Kasumi-1 (cell line): ENCODE measurements at regions not wholly inside any gene's neighbourhood (a gene's known extent, or its start where the extent isn't known, plus 50 kb on each side); places are given as distances from the start of the nearest gene placed in this dataset.

Experiments used
- DNase-seq, 2 experiments: peaks; one replicate each; lab custom pipeline; 2025; lab: John Stamatoyannopoulos, UW

DNA sequence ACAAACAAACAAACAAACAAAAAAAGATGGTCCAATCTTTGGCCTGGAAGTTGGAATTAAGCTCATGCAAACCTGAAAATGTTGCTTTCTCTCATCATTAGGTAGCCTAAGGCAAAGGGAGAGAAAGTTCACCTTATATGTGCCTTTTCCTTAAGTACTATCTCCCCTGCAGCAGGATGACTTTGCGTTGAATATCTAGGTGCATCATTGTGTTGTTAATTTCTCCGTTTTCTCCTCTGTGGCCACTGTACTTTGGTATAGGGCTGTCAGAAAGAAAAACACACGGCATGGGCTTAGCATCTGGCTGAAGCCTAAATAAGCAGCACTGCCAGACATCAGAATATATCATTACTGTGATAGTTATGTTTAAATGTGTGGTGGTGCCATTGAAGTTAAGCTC lies 345.5 kb downstream of the BCAT1 start:
- no peak for DNase-seq

DNA sequence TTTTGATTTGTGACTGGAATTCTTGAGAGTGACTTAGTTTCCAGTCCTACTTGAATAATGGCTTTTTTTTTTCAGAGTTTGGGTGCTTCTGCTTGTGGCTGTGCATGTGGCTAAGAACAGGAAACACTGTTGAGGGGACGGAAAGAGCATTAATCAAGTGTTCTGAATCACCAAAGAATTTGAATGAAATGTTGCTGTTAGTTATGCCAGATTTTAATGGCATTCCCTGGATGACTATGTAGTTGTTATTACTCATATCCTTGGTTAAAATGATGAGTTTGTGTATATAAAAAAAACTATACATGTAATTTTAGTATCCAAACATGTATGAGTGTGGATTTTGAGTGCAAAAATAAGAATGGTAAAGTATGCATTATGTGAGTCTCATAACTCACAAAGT lies 347.9 kb downstream of the BCAT1 start:
- peak; percentile 82 to 83 for DNase-seq

DNA sequence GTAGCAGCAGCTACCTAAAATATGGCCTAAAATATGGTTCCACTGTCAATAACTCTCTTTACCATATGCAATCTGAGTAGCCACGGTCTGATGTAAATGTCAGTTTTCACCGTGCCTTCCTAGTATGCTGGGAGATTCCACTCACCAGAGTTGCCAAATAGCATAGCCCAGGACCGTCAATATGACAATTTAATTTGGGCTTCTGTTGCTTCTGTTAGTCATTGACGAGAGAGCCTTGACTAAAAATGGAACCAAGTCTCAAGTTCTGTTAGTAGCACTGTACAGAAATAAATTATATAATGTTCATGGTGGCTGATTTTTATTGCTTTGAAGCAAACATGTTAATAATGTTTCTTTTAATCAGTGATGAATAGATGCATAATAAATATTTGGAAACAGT lies 348.4 kb downstream of the BCAT1 start:
- DNase-seq, result no peak

DNA sequence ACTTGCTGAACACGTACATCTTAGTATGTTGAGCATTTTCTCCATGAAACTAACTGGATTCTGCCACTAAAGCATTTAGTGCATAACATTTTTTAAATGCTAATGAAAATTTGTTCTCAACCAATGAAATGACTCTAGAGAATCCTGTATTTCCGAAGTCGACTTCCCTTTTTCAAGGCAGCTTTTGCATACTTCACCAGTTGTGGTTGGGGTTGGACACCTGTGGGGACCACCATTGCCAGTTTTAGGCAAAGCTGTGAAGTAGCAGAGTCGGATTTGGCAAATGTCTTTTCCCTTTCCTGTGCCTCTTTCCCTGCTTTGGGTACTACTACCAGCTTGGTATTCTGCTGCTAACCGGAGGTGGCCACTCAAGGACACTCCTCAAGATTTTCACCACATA lies 349.2 kb downstream of the BCAT1 start:
- peak in 1 of 2 experiments; percentile 15 for DNase-seq

DNA sequence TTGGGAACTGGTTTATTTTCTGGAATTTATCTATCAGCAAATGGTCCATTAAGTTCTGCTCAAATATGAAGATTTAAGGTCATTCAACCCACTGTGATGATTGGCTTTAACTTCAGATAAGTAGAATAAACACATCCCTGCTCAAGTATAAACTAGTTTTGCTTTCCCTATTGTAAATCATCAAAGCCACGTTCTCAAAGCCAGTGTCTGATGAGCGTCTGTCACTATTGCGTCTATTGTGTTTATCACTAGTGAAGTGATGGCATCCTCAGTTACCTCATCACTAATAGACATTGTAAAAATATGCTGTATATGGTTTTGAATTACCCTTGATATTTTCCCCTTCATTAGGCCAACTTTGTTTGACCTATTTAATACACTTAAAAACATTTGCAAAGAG lies 351.3 kb downstream of the BCAT1 start:
- DNase-seq, result no peak

DNA sequence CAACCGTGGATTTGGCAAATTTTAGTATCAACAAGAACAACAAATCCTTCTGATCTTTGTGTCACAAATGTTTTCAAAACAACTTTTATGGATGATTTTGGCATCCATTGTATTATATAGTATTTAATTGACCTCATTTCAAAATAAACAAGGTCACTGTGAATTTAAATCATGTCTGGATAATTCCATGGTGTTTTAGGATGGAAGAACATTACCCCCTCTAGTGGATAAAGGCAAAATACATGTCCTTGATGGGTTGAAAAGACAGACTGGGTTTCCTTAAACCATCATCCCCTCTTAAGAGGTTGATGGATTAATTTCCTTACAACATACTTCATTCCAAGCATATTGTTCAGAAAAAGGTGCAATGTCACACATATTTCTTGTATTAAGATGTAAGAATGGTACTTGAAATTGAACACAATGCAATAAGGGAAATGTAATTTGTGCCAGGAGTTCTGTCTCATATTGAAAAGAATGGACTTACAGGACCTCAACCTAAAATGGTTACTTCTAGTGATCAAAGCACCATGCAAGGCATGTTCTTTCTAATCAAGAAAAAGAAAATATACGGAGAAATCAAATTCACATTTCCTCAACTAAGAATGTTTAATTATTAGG lies 352.0 kb downstream of the BCAT1 start:
- DNase-seq, result peak; percentile 63 to 70

DNA sequence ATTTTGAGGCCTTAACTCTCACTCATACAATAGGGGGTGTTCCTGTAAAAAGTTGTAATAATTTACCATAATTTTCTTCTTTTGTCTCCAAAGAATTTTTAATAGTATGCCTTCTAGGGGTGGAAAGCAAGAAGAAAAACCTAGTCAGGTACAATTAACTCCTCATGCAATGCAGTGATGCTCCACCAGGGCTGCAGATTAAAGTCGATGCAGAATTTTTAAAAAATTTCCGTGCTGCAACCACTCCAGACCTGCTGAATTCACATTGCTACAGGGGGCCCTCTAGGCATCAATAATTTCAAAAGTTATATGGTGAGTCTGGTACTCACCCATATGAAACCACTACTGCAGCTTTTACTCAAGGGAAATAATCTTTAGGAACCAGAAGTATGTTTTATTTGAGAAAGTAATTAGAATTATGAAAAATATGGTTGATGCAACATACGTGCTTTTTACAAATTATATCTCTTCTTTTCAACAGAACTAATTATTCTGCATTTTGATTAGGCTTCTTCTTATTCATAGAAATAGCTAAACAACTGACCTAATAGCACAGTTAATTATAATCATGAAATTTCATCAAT lies 353.2 kb downstream of the BCAT1 start:
- peak in 1 of 2 experiments; percentile 11 for DNase-seq

DNA sequence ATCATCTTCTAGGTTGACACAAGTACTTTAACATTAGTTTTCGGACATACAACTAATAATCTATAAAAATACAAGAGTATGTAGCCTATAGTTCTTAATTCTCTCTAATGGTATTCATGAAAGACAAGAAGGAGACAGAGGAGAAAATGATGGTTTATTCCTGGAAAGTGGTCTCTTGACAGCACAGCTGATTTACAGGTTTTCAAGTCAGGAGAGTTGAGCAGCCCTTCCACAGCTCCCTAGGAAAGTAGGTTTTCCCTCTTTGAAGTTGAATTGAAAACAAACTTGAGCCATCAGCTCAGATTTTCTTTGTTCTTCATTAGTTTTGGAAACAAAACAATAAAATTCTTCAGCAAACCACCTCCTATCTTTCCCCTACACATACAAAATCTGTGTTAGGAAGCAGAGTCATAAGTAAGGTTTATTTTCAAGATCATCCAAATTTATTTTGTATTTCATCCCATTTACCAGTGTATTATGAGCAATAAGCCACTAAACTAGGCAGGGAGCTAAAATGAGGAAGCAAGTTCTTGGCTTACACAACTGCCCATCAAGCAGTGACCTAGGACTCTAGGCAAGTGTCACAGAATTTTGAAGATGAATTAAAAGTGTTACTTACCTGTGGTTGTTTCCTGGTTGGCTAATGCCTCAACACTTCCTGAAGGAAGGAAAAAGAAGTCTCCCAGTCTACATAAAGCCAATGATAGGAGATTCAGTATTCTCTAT lies 357.0 kb downstream of the BCAT1 start:
- DNase-seq, result peak; percentile 12 to 37

DNA sequence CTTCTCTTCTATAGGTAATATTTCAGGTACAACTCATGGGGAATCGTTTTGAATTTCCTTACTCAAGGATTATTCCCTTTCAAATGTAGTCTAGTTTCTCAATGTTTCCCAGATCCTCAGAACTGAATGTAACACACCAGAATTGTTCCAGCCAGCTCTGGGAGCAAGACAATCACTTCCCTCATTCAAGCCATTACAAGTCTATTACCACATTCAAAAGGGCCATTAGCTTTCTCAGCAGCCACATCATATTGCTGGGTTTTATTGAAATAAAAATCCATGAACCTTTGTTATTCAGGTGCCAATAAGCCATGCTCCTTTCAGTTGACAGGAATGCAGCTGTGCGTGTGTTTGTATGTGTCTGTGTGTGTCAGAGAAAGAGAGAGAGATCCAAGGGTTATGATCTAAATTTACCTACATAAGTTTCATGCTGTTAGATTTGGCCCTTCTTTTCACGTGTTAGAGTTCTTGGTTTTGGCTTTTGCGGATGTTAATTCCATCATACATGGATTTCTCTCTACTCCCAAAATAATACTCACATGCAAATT lies 357.7 kb downstream of the BCAT1 start:
- no peak for DNase-seq

DNA sequence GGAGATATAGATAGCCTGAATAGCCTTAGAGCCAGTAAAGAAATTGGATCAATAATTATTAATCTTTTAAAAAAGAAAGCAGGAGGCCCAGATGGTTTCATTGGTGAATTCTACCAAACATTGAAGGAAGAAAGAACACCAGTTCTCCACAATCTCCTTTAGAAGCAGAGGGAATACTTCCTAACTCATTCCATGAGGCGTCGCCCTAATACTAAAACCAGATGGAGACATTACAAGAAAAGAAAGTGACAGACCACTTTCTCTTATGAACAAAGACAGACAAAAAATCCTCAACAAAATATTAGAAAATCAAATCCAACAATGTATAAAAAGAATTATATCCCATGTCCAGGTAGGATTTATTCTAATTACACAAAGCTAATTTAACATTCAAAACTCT lies 362.6 kb downstream of the BCAT1 start:
- DNase-seq, result no peak

DNA sequence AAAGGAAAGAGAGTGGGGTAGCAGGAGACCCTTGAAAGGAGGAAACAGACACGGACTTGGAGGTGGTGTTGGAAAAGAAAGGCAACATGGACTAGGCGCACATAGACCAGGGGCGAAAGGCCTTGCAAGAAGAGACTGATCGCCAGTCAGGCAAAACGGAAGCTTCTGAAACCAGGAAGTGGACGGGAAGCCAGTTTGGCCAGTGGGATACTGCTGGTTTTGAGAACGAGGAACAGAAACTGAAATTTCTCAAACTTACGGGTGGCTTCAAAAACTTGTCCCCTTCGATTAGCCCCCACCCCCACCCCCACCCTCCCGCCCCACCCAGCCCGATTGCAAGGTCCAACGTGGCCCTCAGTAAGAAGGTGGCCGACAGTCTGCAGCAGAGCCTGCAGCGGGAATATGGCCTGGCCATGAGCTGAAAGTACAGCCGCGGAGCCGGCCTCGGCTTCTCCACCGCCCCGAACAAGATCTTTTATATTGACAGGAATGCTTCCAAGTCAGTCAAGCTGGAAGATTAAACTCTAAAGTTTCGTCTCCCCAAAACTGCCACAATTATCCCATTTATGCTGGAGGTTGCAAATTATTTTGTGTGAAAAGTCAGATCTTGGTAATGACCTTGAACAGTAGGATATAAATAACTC lies 364.7 kb downstream of the BCAT1 start:
- no peak for DNase-seq

DNA sequence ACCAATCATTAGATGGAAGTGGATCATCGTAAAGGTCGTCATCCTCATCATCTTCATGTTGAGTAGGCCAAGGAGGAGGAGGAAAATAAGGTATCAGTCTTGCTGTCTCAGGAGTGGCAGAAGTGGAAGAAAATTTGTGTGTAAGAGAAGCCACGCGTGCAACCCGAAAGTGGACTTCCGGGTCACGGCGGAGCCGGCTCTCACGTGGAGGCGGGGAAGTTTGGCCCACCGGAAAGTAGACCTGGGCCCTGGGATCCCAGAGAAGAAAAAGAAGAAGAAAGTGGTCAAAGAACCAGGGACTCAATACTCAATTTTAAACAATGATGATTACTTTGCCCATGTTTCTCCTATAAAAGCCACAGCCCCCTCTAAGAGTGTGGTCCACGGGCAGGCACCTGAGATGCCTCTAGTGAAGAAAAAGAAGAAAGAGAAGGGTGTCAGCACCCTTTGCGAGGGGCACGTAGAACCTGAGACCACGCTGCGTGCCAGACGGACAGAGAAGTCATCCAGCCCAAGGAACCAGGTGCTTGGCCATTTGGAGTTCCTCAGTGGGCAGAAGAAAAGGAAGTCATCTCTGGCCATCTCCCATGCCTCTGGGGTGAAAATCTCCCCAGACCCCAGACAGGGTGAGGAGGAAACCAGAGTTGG lies 365.8 kb downstream of the BCAT1 start:
- no peak for DNase-seq

DNA sequence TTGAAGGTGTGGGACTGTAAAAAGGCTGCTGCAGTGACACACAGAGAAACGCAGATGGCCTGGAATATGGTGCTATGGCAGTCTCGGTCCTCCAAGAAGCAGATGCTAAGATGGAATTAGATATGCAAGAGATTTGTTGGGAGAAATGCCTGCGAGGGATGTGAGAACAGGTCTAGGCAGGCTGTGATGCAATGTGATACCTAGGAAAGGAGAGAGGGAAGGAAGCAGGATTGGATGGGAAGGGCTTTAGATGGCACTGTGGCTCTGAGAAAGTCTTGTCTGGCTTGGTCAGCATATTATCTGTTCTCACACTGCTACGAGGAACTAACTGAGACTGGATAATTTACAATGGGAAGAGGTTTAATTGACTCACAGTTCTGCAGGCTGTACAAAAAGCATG lies 374.4 kb downstream of the BCAT1 start:
- DNase-seq, result no peak

DNA sequence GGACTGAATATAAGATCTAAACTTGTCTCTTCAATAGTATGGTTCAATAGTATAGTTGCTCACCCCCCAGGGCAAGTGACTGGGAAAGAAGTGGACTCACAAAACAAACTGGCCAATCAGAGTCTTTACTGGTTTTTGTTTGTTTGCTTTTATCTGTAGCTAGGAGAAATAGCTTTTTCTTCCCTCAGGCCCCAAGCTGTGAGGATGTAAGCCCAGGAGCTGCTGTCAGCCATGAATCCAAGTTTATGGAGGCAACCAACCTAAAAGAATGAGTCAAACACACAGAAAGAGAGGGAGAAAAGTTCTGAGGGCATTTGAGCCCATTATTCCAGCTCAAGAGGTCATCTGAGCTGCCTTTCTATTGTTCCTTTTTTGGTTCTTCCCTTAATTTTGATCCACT lies 375.3 kb downstream of the BCAT1 start:
- no peak for DNase-seq

DNA sequence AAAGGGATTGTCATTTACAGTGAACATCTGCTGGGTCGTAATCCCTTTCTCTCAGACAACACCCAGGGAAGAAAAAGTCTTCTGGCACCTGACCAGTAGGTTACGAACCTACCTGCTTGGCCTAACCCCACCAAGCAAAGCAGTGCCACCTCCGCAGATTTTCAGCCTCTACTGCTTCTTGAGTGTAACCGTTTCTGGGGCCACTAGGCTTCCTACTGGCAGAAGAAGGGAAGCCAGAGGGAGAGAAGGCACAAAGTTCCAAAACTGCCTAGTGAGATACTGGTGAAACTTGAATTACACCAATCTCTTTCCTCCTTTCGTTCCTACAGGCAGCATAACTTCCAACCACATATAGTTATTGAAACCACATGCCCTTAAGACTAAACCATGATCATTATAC lies 383.6 kb downstream of the BCAT1 start:
- no peak for DNase-seq

DNA sequence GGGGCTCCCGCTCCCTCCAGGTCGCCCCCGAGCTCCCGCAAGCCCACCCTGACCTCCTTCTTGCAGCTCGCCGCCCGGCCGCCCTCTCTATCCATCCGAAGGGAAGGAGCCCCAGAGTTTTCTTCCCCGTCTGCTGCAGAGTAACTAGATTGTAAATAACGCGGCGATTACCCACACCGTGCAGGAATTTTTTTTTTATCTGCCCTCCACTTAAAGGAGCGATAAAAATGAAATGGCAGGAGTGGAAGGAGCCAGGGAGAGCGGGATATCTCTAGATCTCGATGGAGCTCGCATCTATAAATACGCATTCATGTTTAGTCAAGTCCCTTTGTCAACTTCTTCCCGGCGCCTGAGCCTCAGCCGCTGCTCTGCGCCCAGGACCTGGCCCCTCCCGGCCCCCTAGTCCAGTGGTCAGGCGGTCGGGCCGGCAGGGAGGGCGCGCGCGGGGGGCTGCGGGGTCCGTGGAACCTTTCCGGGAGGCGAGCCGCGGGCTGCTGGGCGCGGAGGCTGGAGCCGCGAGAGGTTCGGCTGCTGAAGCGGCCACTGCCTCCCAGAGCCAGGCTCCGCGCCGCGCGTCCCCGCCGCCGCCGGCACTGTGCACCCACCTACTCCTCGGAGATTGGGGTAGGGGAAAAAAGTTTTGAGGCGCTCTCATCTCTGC lies 386.0 kb downstream of the BCAT1 start:
- DNase-seq, result peak in 1 of 2 experiments; percentile 24

DNA sequence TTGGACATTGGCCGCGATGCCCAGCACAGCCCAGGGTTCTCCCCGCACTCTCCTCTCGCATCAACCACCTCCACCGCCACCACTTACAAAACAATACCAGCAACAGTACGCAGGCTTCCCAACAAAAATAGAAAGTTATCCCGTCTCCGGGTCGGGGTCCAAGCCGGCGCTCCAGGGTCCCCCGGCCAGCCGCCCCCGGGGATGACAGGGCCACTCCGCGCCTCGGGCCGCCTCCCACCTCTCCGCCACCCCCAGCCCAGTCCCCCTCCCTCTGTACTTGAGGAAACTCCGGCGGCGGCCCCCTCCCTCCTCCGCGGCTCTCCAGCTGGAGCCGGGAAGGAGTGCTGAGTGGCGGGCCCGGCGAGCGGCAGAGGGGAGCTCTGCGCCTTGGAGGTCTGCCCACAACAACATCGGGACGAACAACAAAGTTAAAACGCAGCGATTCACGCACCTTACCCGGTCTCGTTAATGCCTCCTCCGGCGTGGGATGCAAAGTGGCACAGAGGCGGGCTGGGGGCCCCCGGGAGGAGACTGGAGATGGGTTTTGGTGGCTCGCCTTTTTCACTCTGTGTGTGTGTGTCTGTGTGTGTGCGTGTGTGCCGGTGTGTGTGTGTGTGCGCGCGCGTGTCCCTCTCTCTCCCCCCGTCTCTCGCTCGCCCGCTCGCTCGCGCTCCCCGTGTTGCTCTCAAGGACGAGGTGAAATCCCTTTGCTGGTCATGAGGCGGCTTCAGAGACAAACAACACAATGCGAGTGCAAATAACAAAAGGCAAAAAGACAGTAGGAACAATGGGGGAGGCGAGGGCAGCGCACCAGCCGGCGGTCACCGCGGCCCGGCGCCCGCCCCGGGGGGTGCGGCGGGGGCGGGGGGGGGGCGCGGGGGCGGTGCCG lies 386.8 kb downstream of the BCAT1 start:
- DNase-seq, result peak in 1 of 2 experiments; percentile 36

DNA sequence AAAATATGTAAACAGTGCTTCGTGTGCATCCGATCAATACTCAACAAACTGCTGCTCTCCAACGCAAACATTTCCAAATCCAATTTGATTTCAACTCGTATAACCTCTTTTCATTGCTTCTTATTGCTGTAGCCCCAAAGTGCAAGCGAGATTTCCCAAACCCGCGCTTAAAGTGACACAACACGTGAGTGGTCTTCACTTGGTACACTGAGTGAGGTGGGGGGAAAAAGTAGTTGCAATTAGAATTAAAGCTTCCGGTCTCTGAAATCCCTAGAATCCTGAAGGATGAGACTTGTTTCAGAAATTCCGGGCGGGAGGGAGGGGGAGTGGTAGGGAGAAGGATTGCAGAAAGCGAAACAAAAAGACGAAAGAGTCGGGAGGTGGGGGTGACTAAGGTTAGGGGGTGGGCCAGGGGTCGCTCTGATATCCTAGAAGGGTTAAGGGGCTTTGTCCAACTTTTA lies 387.5 kb downstream of the BCAT1 start:
- no peak for DNase-seq

DNA sequence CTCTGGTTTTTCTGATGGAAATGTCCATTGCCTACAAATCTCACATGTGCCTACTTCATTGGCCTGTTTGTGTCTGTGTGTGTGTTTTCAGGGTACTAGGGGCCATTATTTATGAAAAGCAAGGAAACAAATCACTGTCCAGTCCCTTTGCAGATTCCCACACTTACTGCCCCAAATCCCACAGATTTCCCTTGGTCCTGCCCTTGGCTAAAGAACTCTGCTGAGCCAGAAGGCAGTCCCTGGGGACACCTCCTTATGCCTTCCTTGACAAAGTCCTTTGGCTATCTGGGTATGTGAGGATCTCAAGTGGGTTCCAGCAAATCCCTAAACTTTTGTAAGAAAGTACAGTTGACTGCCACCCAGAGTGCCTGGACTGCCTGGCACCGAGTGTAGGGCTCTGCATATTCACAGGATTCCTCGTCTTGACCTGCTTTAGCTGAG lies 388.1 kb downstream of the BCAT1 start:
- no peak for DNase-seq

DNA sequence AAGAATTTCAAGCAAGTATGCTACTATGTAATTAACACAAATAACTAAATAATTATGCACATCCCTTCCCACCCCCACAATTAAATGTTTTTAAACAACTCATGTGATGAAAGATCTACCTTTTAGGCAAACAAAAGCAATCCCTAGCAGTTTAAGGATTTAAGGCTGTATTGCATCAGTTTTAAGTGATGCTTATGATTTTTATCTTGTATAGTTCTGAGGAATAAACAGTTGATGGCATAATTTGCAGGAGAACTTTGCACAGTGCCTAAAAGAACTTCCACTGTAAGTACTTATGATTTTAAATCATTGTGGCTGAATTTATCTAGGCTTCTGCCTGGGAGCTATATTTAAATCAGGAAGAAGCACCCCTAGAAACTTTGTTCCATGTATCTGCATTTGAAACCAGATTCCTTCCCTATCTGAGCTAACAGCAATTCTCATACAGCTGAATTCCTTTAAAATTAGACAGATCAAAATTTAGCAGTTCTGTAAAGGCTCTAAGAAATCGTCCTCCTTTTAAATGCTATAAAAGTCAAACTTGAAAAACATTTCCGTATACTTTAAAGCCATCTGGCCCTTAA lies 388.6 kb downstream of the BCAT1 start:
- DNase-seq, result no peak
